ENCODE measurements at regions not wholly inside any gene's neighbourhood (a gene's known extent, or its start where the extent isn't known, plus 50 kb on each side); places are given as distances from the start of the nearest gene placed in this dataset.

DNA sequence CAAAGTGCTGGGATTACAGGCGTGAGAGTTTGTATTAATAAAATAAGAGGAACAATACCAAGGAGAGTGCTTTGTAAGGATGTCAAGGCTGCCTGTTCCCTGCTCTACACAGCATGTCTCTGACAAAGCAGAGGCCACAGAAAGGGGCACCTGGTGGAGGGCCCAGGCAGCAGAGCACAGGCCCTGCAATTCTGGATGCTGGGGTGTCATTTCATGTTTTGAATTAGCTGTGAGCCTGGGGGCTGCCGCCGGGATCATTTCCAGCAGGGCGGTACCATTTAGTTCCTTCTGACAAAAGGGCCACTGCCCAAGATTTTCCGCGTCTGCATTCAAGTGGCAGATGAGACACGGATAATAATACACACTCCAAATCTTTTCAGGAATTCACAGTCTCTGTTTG, 396.9 kb downstream of the GADD45G start:
- Histone ChIP-seq H3K4me3 (no peak overlapping the region), H3K4me1 (peaks cover 48% of the 10 kb centered on the region), H3K9me3 (no peaks in the 10 kb centered on the region), H3K27ac (peak overlapping the region; percentile 4), H3K27me3 (ENCODE audit: low read depth) (no peaks in the 10 kb centered on the region), H3K36me3 (no peaks in the 10 kb centered on the region)
- intact Hi-C loops (cut with DNase I): no loop called here
- no peak for DNase-seq
- ATAC-seq: no peak
- TF ChIP-seq, protein P1, sequence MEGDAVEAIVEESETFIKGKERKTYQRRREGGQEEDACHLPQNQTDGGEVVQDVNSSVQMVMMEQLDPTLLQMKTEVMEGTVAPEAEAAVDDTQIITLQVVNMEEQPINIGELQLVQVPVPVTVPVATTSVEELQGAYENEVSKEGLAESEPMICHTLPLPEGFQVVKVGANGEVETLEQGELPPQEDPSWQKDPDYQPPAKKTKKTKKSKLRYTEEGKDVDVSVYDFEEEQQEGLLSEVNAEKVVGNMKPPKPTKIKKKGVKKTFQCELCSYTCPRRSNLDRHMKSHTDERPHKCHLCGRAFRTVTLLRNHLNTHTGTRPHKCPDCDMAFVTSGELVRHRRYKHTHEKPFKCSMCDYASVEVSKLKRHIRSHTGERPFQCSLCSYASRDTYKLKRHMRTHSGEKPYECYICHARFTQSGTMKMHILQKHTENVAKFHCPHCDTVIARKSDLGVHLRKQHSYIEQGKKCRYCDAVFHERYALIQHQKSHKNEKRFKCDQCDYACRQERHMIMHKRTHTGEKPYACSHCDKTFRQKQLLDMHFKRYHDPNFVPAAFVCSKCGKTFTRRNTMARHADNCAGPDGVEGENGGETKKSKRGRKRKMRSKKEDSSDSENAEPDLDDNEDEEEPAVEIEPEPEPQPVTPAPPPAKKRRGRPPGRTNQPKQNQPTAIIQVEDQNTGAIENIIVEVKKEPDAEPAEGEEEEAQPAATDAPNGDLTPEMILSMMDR (IDR thresholded peaks at IDR 0.05): no peak

DNA sequence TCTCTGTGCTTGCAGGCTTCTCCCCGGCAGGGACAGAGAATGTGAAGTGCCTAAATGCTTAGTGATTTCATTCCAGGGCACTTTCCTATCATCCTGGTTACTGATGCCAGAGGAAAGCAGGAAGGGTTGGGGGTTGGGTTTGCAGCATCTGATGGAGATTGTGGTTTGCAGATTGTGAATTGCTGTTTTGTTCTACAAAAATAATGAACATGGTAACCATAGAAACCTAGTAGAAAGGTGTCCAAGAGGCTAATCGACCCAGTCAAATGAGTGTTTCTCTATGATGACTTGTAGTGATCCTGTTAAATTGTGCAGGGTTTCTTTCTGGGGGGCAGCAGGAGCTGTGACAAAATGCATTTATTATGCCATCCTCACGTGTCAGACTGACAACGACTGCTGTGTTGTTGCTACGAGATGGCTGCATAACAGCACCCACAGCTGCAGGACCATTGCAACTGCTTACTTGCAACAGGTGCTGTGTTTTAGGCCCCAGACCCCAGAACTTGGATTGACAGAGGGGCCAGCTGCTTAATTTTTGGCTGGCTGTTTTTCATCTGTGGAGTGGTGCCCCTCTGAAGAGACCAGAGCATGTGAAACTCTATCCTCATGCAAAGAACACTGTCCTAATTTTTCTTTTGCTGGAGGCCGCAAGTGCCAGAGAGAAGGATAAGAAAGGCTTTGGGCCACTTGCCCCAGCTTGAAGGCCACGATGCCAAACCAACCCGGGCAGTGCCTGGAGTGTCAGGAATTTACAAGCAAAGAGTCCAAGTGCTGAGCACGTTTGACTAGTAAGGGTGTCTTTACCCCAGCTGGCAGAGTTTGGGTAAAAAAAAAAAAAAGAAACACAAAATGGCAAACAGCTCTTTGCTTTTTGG, 397.8 kb downstream of the GADD45G start:
- Histone ChIP-seq H3K27ac (no peak overlapping the region), H3K4me3 (no peak overlapping the region), H3K36me3 (no peaks in the 10 kb centered on the region), H3K9me3 (no peaks in the 10 kb centered on the region), H3K4me1 (peaks cover 48% of the 10 kb centered on the region), H3K27me3 (ENCODE audit: low read depth) (no peaks in the 10 kb centered on the region)
- no peak for ATAC-seq
- intact Hi-C loops (cut with DNase I): no loop called here
- TF ChIP-seq, protein P1 (IDR thresholded peaks at IDR 0.05): no peak
- no peak for DNase-seq

DNA sequence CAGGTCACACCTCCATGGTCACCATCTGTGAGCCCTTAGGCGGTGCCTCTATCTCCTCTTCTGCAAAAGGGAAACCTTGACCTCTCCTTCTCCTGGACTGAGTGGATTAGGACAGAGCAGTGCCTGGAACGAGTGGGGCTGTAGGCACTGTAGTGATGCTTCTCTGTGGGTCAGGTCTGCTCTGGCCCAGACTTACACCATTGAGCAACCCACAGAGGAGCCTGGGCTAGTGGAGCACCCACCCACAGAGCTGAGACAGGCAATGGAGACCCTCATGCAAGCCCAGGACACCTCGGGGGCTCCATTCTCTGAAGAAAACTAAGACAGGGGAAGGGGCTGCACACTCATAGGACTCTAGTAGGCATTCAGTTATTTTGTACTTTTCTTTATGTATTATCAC, 400.6 kb downstream of the GADD45G start:
- intact Hi-C loops (cut with DNase I): no loop called here
- no peak overlapping the region for H3K27ac ChIP-seq
- DNase-seq (no peak), ATAC-seq (no peak)
- H3K9me3 ChIP-seq: no peaks in the 10 kb centered on the region
- no peak overlapping the region for H3K4me3 ChIP-seq
- TF ChIP-seq, protein P1 (IDR thresholded peaks at IDR 0.05): no peak
- no peaks in the 10 kb centered on the region for H3K36me3 ChIP-seq
- no peaks in the 10 kb centered on the region for H3K27me3 ChIP-seq (ENCODE audit: low read depth)
- H3K4me1 ChIP-seq: peaks cover 28% of the 10 kb centered on the region

DNA sequence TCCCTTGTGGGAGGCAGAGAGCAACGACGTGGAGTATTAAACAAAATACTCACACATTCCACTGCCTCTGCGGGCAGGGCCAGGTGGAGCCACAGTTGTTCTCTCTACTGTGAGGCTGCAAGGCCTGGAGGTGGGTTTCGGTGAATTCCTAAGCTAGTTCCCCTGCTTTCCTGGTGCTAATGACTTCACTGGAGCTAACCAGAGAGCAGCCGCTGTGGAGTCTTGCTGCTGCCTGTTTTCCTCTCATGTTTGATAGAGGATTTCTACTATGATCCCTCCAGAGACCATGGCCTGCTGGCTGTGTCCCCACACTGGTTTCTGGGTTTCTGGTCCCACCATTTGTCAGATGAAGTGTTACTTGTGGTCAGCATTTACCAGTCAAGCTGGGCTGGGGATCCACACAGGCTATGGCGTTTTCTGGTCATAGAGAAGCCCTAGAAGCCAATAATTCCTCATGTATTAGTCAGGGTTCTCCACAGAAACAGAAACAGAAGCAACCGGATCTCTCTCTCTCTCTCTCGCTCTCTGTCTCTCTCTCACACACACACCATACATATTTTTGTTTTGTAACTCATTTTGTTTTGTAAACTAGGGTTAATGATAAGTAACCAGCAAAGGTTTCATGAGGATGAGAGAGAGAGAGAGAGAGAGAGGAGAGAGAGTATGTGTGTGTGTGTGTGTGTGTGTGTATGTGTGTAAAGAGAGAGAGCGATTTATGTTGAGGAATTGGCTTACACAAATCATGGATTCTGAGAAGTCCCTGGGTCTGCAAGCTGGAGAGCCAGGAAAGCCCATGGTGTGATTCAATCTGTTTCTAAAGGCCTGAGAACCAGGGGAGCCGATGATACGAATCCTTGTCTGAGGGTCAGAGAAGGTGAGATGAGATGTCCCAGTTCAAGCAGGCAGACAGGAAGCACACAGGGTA, 403.0 kb downstream of the GADD45G start:
- Histone ChIP-seq H3K4me3 (no peak overlapping the region), H3K27ac (no peak overlapping the region), H3K27me3 (ENCODE audit: low read depth) (no peaks in the 10 kb centered on the region), H3K4me1 (peaks cover 7% of the 10 kb centered on the region), H3K36me3 (no peaks in the 10 kb centered on the region), H3K9me3 (no peaks in the 10 kb centered on the region)
- intact Hi-C loops (cut with DNase I): no loop called here
- TF ChIP-seq, protein P1 (IDR thresholded peaks at IDR 0.05): no peak
- DNase-seq: no peak
- no peak for ATAC-seq

DNA sequence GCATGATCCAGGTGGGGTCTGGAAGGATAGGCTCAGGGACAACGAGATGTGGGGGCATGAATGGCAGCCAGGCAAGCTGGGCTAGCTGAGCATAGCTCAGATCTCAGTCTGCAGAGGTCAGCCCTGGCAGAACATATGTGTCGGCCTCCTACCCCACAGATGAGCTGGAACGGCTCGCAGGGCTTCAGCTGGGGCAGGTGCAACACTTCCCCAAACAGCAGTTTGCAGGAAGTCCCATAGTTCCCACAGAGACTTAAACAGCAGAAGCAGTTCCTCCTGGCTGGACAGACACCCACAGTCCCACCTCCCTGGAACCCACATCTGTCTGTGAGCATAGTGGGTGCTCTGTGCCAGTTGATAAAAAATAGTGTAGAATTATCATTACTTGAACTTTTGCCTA, 404.6 kb downstream of the GADD45G start:
- peak in 1 of 2 donors; percentile 38 for ATAC-seq
- TF ChIP-seq, protein P1 (IDR thresholded peaks at IDR 0.05): no peak
- no peaks in the 10 kb centered on the region for H3K9me3 ChIP-seq
- peak; percentile 56 for DNase-seq
- H3K36me3 ChIP-seq: no peaks in the 10 kb centered on the region
- H3K4me1 ChIP-seq: peaks cover 6% of the 10 kb centered on the region
- intact Hi-C loops (cut with DNase I): no loop called here
- H3K27ac ChIP-seq: no peak overlapping the region
- H3K27me3 ChIP-seq (ENCODE audit: low read depth): no peaks in the 10 kb centered on the region
- H3K4me3 ChIP-seq: no peak overlapping the region

Measured in lower lobe of right lung (tissue), 2 donors.